ENCODE measurements at regions not wholly inside any gene's neighbourhood (a gene's known extent, or its start where the extent isn't known, plus 50 kb on each side); places are given as distances from the start of the nearest gene placed in this dataset.

- DNase-seq, result no peak
Measured at GRCh38 chr16:80033783-80034468, 433.4 kb upstream of the MAF start.

- DNase-seq, result no peak
Measured at GRCh38 chr16:80029761-80030481, 429.4 kb upstream of the MAF start.

- no peak for DNase-seq
Measured at GRCh38 chr16:80029381-80029630, 428.8 kb upstream of the MAF start.

GRCh38 chr16:80028581-80029380 lies 428.2 kb upstream of the MAF start:
- no peak for DNase-seq

- peak; percentile 48 to 62 for DNase-seq
Measured at GRCh38 chr16:80027007-80027965, 426.7 kb upstream of the MAF start.

GRCh38 chr16:80025236-80025635 lies 424.7 kb upstream of the MAF start:
- DNase-seq, result no peak

GRCh38 chr16:80024443-80024842 lies 423.9 kb upstream of the MAF start:
- no peak for DNase-seq

GRCh38 chr16:80023865-80024264 lies 423.3 kb upstream of the MAF start:
- DNase-seq, result no peak

GRCh38 chr16:80019395-80019794 lies 418.9 kb upstream of the MAF start:
- no peak for DNase-seq

GRCh38 chr16:80018466-80018865 lies 417.9 kb upstream of the MAF start:
- DNase-seq, result no peak

- DNase-seq, result no peak
Measured at GRCh38 chr16:80016731-80017326, 416.3 kb upstream of the MAF start.

GRCh38 chr16:80015566-80015965 lies 415.0 kb upstream of the MAF start:
- no peak for DNase-seq

GRCh38 chr16:80014241-80014939 lies 413.9 kb upstream of the MAF start:
- DNase-seq, result no peak

GRCh38 chr16:80012586-80012985 lies 412.0 kb upstream of the MAF start:
- DNase-seq, result no peak

GRCh38 chr16:80009971-80010659 lies 409.6 kb upstream of the MAF start:
- DNase-seq, result no peak

GRCh38 chr16:80008857-80009256 lies 408.3 kb upstream of the MAF start:
- DNase-seq, result no peak

GRCh38 chr16:80007231-80007630 lies 406.7 kb upstream of the MAF start:
- no peak for DNase-seq

- no peak for DNase-seq
Measured at GRCh38 chr16:80006241-80007215, 406.0 kb upstream of the MAF start.

GRCh38 chr16:80004113-80004512 lies 403.6 kb upstream of the MAF start:
- DNase-seq, result no peak

GRCh38 chr16:80002261-80002660 lies 401.7 kb upstream of the MAF start:
- no peak for DNase-seq

Data from activated CD4-positive, alpha-beta T cell treated with anti-CD3 and anti-CD28 coated beads, Interleukin-2, amount 50 U/mL, for 4 hours (primary cell).